ENCODE measurements at regions not wholly inside any gene's neighbourhood (a gene's known extent, or its start where the extent isn't known, plus 50 kb on each side); places are given as distances from the start of the nearest gene placed in this dataset.

DNA sequence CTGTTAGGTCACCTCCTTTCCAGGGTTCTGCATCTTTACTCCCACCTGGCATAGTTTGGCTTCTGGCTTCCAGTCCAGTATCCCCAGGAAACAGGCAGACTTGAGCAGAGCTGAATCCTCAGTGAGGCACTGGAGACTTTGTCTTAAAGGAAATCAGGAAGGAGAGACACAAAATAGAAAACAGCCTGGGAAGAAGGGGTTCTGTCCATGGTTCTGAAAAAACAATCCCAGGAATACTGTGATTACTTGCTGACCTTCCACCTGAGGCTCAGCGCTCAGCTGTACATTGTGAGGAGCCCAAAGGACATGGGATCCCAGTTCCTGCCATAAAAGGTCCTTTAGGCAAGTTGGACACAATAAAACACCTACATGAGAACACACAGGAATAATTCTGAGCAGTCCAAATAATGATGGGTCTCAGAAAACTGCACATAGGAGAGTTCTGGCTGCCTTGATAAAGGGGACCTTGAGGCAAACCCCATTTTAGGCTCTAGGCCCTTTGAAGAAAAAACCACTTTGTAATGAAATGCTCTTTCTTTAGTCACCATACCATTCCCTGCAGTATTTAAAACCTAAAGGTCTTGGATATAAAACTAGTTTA lies 81.4 kb upstream of the CRHR1 start (continued):
- TF ChIP-seq REST (IDR thresholded peaks at IDR 0.05; ENCODE audit: borderline replicate concordance in 1 of 2, low read depth in 1 of 2, low read length in 2 of 2) (peak; percentile 63 to 96), NCOA1 (CRISPR knock-in tag; IDR thresholded peaks at IDR 0.05) (no peak), ATF7-NPFF (CRISPR knock-in tag; IDR thresholded peaks at IDR 0.05; ENCODE audit: low read depth) (no peak), ERF (CRISPR knock-in tag; IDR thresholded peaks at IDR 0.05) (peak; percentile 49; the same call in 1 of the 2 replicates), AFF4 (CRISPR knock-in tag; IDR thresholded peaks at IDR 0.05) (no peak), MIER2 (CRISPR knock-in tag; IDR thresholded peaks at IDR 0.05) (peak; percentile 96), ZNF331 (CRISPR knock-in tag; IDR thresholded peaks at IDR 0.05) (0 out of 2 replicates have a peak, but pooled peaks have one; percentile 39), ZFP36L1 (CRISPR knock-in tag; IDR thresholded peaks at IDR 0.05) (0 out of 2 replicates have a peak, but pooled peaks have one; percentile 28), ISX (CRISPR knock-in tag; conservative IDR thresholded peaks at IDR 0.05) (0 out of 2 replicates have a peak, but pooled peaks have one; percentile 30), NFIB (CRISPR knock-in tag; IDR thresholded peaks at IDR 0.05; ENCODE audit: borderline replicate concordance) (no peak), ZNF232 (CRISPR knock-in tag; IDR thresholded peaks at IDR 0.05; ENCODE audit: borderline replicate concordance) (0 out of 2 replicates have a peak, but pooled peaks have one; percentile 44), ZBTB25 (CRISPR knock-in tag; IDR thresholded peaks at IDR 0.05) (peak; percentile 33; the same call in 1 of the 2 replicates), POLR2AphosphoS5 (IDR thresholded peaks at IDR 0.05; ENCODE audit: low read depth, low read length) (no peak), ZNF256 (CRISPR knock-in tag; conservative IDR thresholded peaks at IDR 0.05) (no peak), ZNF224 (CRISPR knock-in tag; IDR thresholded peaks at IDR 0.05) (0 out of 2 replicates have a peak, but pooled peaks have one; percentile 37)
